DND-41 (cell line): ENCODE measurements at regions not wholly inside any gene's neighbourhood (a gene's known extent, or its start where the extent isn't known, plus 50 kb on each side); places are given as distances from the start of the nearest gene placed in this dataset.

Experiments
- ATAC-seq: fragments of 200-7000 bp; cut with Tn5 transposase; 3 replicates; pipeline ENCODE4 v1.9.1; 2021; ENCODE audit warnings: low read depth; ENCODE audit not compliant: insufficient read depth
- DNase-seq: peaks from one replicate; pipeline ENCODE4 v3.0.0-alpha.2; 2020
- H2AFZ ChIP-seq: 2 replicates; pipeline ENCODE4 v1.6.0; 2012; ENCODE audit warnings: low read depth, low read length
- H3K27ac ChIP-seq: 2 replicates; pipeline ENCODE4 v1.5.1; 2012; ENCODE audit warnings: low read length, inconsistent platforms
- H3K27me3 ChIP-seq: fragments of 200-600 bp; sonication (generic); 2 replicates; pipeline ENCODE4 v1.6.0; 2012; ENCODE audit warnings: low read length, mild to moderate bottlenecking, inconsistent platforms; ENCODE audit not compliant: insufficient read depth, poor library complexity
- H3K36me3 ChIP-seq: 2 replicates; pipeline ENCODE4 v1.5.1; 2012; ENCODE audit warnings: low read length, inconsistent platforms; ENCODE audit not compliant: insufficient read depth
- H3K4me1 ChIP-seq: 2 replicates; pipeline ENCODE4 v1.5.1; 2012; ENCODE audit warnings: mild to moderate bottlenecking, low read length; ENCODE audit not compliant: insufficient read depth
- H3K4me2 ChIP-seq: 2 replicates; pipeline ENCODE4 v1.6.0; 2012; ENCODE audit warnings: mild to moderate bottlenecking, moderate library complexity, low read length, inconsistent platforms; ENCODE audit not compliant: insufficient read depth
- H3K4me3 ChIP-seq, 2 experiments: fragments of 200-600 bp in 1 of 2; shearing (Covaris generic) in 1 of 2; 2 replicates each; pipeline ENCODE4 v1.5.1; 2012 to 2016; ENCODE audit warnings: inconsistent platforms in 2 of 2, low read length in 2 of 2, mild to moderate bottlenecking in 2 of 2, low read depth in 1 of 2, moderate library complexity in 1 of 2
- H3K79me2 ChIP-seq: 2 replicates; pipeline ENCODE4 v1.6.0; 2012; ENCODE audit warnings: low read length, inconsistent platforms; ENCODE audit not compliant: insufficient read depth
- H3K9ac ChIP-seq: 2 replicates; pipeline ENCODE4 v1.6.0; 2012; ENCODE audit warnings: low read depth, mild to moderate bottlenecking, inconsistent platforms, low read length, moderate library complexity
- H3K9me3 ChIP-seq: 2 replicates; pipeline ENCODE4 v1.5.1; 2012; ENCODE audit warnings: low read length, moderate library complexity, mild to moderate bottlenecking, inconsistent platforms; ENCODE audit not compliant: insufficient read depth, severe bottlenecking
- H4K20me1 ChIP-seq: 2 replicates; pipeline ENCODE4 v1.6.0; 2012; ENCODE audit warnings: low read length; ENCODE audit not compliant: insufficient read depth
- CTCF ChIP-seq: IDR thresholded peaks from 2 replicates; pipeline ENCODE4 v1.5.1; 2012; ENCODE audit warnings: borderline replicate concordance, low read length, moderate library complexity, mild to moderate bottlenecking; ENCODE audit not compliant: poor library complexity, severe bottlenecking; ENCODE audit errors: extremely low read depth
- EZH2 ChIP-seq: IDR thresholded peaks from 3 replicates; pipeline ENCODE4 v1.6.1; 2012; ENCODE audit warnings: borderline replicate concordance, low read depth, mild to moderate bottlenecking, moderate library complexity, low read length, inconsistent platforms; ENCODE audit not compliant: severe bottlenecking

DNA sequence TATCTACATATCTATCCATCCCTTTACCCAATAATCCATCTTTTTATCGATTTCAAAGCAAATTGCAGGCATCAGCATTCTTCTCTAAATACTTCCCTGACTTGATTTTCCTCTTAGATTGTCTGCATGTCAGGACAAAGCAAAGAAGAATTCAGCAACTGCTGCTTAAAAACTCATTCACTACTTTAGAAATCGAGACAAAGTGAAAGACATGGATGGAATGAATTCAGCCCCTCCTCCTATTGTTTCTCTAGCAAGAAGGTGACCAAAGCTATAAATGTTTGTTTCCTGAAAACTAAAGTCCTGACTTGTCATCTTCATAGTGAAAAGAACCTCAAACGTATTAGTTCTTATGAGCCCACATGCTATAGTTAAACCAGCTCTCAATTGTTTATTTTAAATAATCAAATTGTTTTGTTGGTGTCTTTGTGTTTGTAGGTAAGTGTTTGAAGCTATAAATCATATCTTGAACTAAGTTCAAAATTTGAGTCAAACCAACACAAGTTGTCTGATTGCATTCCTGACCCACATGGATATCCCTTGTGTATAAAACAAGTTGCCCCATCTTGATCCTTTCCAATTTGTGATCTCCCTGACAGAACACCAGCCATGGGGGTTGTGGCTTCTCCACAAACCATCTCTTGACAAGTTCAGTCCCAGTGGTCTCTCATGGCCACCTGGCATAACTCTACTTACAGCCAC is 58.6 kb upstream of the ARHGAP5 start:
- Histone ChIP-seq H3K27ac (no peak overlapping the region), H4K20me1 (no peaks in the 10 kb centered on the region), H3K9ac (no peak overlapping the region), H3K4me2 (no peak overlapping the region), H3K9me3 (no peaks in the 10 kb centered on the region), H3K27me3 (no peaks in the 10 kb centered on the region), H3K79me2 (no peaks in the 10 kb centered on the region), H2AFZ (no peak overlapping the region), H3K36me3 (no peaks in the 10 kb centered on the region), H3K4me1 (no peaks in the 10 kb centered on the region), H3K4me3 (no peak overlapping the region)
- ATAC-seq (no peak), DNase-seq (no peak)
- TF ChIP-seq EZH2 = no peak

DNA sequence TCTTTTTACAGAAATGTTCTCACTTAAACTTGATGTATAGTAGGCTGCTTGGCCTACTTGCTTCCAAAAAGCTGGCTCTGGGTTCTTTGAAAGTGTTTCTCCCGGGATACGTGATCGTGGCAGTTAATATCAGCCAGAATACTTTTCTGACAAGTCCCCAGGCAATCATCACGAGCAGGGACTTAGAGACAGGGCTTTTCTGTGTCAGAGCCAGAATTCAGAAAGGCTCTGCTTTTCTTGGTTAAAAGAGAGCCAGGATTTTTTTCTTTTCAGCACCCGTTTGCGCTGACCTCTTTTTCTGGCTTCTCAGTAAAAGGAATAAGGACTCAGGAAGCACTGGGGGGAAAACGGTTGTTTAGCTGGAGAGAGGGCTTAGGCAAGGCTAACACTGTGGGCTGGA is 57.8 kb upstream of the ARHGAP5 start:
- no peaks in the 10 kb centered on the region for H3K36me3 ChIP-seq
- H3K9me3 ChIP-seq = no peaks in the 10 kb centered on the region
- H2AFZ ChIP-seq = no peak overlapping the region
- no peaks in the 10 kb centered on the region for H4K20me1 ChIP-seq
- no peak for ATAC-seq
- no peak for DNase-seq
- no peak overlapping the region for H3K4me3 ChIP-seq
- no peaks in the 10 kb centered on the region for H3K27me3 ChIP-seq
- TF ChIP-seq CTCF (no peak), EZH2 (no peak)
- H3K4me2 ChIP-seq = no peak overlapping the region
- no peak overlapping the region for H3K9ac ChIP-seq
- no peak overlapping the region for H3K27ac ChIP-seq
- no peaks in the 10 kb centered on the region for H3K4me1 ChIP-seq
- H3K79me2 ChIP-seq = no peaks in the 10 kb centered on the region

- TF ChIP-seq CTCF = no peak
- TF ChIP-seq EZH2 = no peak
- Histone ChIP-seq H3K36me3 (no peaks in the 10 kb centered on the region), H3K4me1 (no peaks in the 10 kb centered on the region), H3K79me2 (no peaks in the 10 kb centered on the region), H3K4me2 (no peak overlapping the region), H2AFZ (no peak overlapping the region), H3K9ac (no peak overlapping the region), H3K9me3 (no peaks in the 10 kb centered on the region), H4K20me1 (no peaks in the 10 kb centered on the region), H3K4me3 (no peak overlapping the region), H3K27me3 (no peaks in the 10 kb centered on the region), H3K27ac (no peak overlapping the region)
- ATAC-seq (no peak), DNase-seq (no peak)
Measured at GRCh38 chr14:32020882-32021281, 56.2 kb upstream of the ARHGAP5 start.

GRCh38 chr14:32021341-32021740 is 55.8 kb upstream of the ARHGAP5 start:
- Histone ChIP-seq H3K27me3 (no peaks in the 10 kb centered on the region), H3K4me3 (no peak overlapping the region), H3K9ac (no peak overlapping the region), H3K9me3 (no peaks in the 10 kb centered on the region), H3K4me1 (no peaks in the 10 kb centered on the region), H3K27ac (no peak overlapping the region), H3K4me2 (no peak overlapping the region), H2AFZ (no peak overlapping the region), H4K20me1 (no peaks in the 10 kb centered on the region), H3K79me2 (no peaks in the 10 kb centered on the region), H3K36me3 (no peaks in the 10 kb centered on the region)
- DNase-seq (no peak), ATAC-seq (no peak)
- no peak for TF ChIP-seq CTCF
- TF ChIP-seq EZH2 = no peak
